ENCODE measurements at regions not wholly inside any gene's neighbourhood (a gene's known extent, or its start where the extent isn't known, plus 50 kb on each side); places are given as distances from the start of the nearest gene placed in this dataset.

- no peak overlapping the region for H3K27ac ChIP-seq (ENCODE audit: extremely low read depth, low read depth, low read length)
- H2AFZ ChIP-seq (ENCODE audit: low read depth, low read length): no peak overlapping the region
- no peaks in the 10 kb centered on the region for H3K9me3 ChIP-seq (replicated peaks; ENCODE audit: control insufficient read depth, insufficient read depth, low read depth, low read length)
- no TSS peak for BruUV-seq (replicated peaks)
- DNase-seq (ENCODE audit: extremely low read depth in 1 of 4, low spot score in 3 of 4) (no peak), ATAC-seq (no peak), FAIRE-seq (no peak)
- H3K9ac ChIP-seq (ENCODE audit: insufficient read depth in 1 of 2, low read depth in 2 of 2, low read length in 2 of 2): no peak overlapping the region
- 15% methylated on average over 26 of the region's 41 CpGs for WGBS (ENCODE audit: insufficient coverage, low coverage, missing lambda C conversion rate)
- POLR2A ChIA-PET: no interaction called here
- peaks cover 5% of the 10 kb centered on the region for H4K20me1 ChIP-seq (replicated peaks; ENCODE audit: control insufficient read depth, insufficient read depth, low read length)
- H3K79me2 ChIP-seq (ENCODE audit: control insufficient read depth, insufficient read depth, low read length): no peaks in the 10 kb centered on the region
- peaks cover 0 to 18% of the 10 kb centered on the region in 2 experiments; a peak in 2 of 5 replicates for H3K4me1 ChIP-seq (replicated peaks in 1 of 2; ENCODE audit: control insufficient read depth in 2 of 2, insufficient read depth in 2 of 2, low read length in 2 of 2)
- H3K4me3 ChIP-seq: no peak overlapping the region
- no peaks in the 10 kb centered on the region for H3K36me3 ChIP-seq (ENCODE audit: control insufficient read depth, insufficient read depth, low read length)
- in situ Hi-C loops (cut with MboI): no loop called here
- H3K27me3 ChIP-seq (ENCODE audit: control insufficient read depth in 2 of 2, insufficient read depth in 2 of 2, low read length in 2 of 2): peaks cover 39 to 72% of the 10 kb centered on the region in 2 experiments
- intact Hi-C loops (cut with micrococcal nuclease): no loop called here
- peaks cover 3% of the 10 kb centered on the region for H3K9me1 ChIP-seq (ENCODE audit: control insufficient read depth, insufficient read depth, low read length)
- CTCF ChIA-PET (ENCODE audit: low intra/inter-chr PET ratio): no interaction called here
- no peak overlapping the region for H3K4me2 ChIP-seq (ENCODE audit: insufficient read depth, low read length)
- TF ChIP-seq PBX2 (CRISPR knock-in tag; IDR thresholded peaks at IDR 0.05; ENCODE audit: low read depth) (no peak), PBX2 (tag; conservative IDR thresholded peaks at IDR 0.05; ENCODE audit: low read depth) (no peak), CEBPG (CRISPR knock-in tag; IDR thresholded peaks at IDR 0.05) (no peak), CEBPG (tag; conservative IDR thresholded peaks at IDR 0.05 in 1 of 2, IDR thresholded peaks at IDR 0.05 in 1 of 2) (no peak), FOXK2 (conservative IDR thresholded peaks at IDR 0.05 in 1 of 2, IDR thresholded peaks at IDR 0.05 in 1 of 2; ENCODE audit: low read depth in 2 of 2) (no peak), CEBPB (tag; IDR thresholded peaks at IDR 0.05) (no peak), SMARCA4 (IDR thresholded peaks at IDR 0.05) (no peak), ZBTB49 (CRISPR knock-in tag; IDR thresholded peaks at IDR 0.05; ENCODE audit: borderline replicate concordance) (no peak), ZNF282 (CRISPR knock-in tag; IDR thresholded peaks at IDR 0.05) (no peak), CHCHD3 (CRISPR knock-in tag; IDR thresholded peaks at IDR 0.05) (no peak), POLR2A (conservative IDR thresholded peaks at IDR 0.05) (no peak), FUS (optimal IDR thresholded peaks at IDR 0.05; ENCODE audit: low read depth, low read length) (no peak)
- TF ChIP-seq, protein P1, sequence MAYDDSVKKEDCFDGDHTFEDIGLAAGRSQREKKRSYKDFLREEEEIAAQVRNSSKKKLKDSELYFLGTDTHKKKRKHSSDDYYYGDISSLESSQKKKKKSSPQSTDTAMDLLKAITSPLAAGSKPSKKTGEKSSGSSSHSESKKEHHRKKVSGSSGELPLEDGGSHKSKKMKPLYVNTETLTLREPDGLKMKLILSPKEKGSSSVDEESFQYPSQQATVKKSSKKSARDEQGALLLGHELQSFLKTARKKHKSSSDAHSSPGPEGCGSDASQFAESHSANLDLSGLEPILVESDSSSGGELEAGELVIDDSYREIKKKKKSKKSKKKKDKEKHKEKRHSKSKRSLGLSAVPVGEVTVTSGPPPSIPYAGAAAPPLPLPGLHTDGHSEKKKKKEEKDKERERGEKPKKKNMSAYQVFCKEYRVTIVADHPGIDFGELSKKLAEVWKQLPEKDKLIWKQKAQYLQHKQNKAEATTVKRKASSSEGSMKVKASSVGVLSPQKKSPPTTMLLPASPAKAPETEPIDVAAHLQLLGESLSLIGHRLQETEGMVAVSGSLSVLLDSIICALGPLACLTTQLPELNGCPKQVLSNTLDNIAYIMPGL (CRISPR knock-in tag; IDR thresholded peaks at IDR 0.05): no peak
- TF ChIP-seq, protein P2, sequence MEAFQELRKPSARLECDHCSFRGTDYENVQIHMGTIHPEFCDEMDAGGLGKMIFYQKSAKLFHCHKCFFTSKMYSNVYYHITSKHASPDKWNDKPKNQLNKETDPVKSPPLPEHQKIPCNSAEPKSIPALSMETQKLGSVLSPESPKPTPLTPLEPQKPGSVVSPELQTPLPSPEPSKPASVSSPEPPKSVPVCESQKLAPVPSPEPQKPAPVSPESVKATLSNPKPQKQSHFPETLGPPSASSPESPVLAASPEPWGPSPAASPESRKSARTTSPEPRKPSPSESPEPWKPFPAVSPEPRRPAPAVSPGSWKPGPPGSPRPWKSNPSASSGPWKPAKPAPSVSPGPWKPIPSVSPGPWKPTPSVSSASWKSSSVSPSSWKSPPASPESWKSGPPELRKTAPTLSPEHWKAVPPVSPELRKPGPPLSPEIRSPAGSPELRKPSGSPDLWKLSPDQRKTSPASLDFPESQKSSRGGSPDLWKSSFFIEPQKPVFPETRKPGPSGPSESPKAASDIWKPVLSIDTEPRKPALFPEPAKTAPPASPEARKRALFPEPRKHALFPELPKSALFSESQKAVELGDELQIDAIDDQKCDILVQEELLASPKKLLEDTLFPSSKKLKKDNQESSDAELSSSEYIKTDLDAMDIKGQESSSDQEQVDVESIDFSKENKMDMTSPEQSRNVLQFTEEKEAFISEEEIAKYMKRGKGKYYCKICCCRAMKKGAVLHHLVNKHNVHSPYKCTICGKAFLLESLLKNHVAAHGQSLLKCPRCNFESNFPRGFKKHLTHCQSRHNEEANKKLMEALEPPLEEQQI (IDR thresholded peaks at IDR 0.05): no peak
These were observed 96.0 kb downstream of the INHBB start for GRCh38 chr2:120441744-120442471.
